Aorta (tissue), 5 donors: ENCODE measurements at regions not wholly inside any gene's neighbourhood (a gene's known extent, or its start where the extent isn't known, plus 50 kb on each side); places are given as distances from the start of the nearest gene placed in this dataset.
A peak's percentile ranks its signal among the peaks of the same experiment; 100 is the strongest.

Experiments
- ATAC-seq: fragments of 200-7000 bp; cut with Tn5 transposase; one replicate; pipeline ENCODE4 v1.9.1; 2022; ENCODE audit warnings: moderate library complexity; ENCODE audit not compliant: low FRiP score
- DNase-seq, 2 donors: peaks; one replicate each; pipeline ENCODE4 v3.0.0-alpha.2; 2020
- H3K27ac ChIP-seq, 2 donors: one replicate each; pipeline ENCODE4 v1.5.1; 2013; ENCODE audit warnings: low read length in 2 of 2, mild to moderate bottlenecking in 2 of 2, moderate library complexity in 2 of 2, control low read depth in 1 of 2, inconsistent platforms in 1 of 2, low read depth in 1 of 2
- H3K27me3 ChIP-seq, 2 donors: one replicate each; pipeline ENCODE4 v1.6.1; 2013; ENCODE audit warnings: control low read depth in 1 of 2, low read length in 1 of 2, mild to moderate bottlenecking in 1 of 2, moderate library complexity in 1 of 2; ENCODE audit not compliant: insufficient read depth in 2 of 2, control insufficient read depth in 1 of 2
- H3K36me3 ChIP-seq, 2 donors: one replicate each; pipeline ENCODE4 v1.6.1; 2013; ENCODE audit warnings: control low read depth in 1 of 2, low read length in 1 of 2, mild to moderate bottlenecking in 1 of 2; ENCODE audit not compliant: insufficient read depth in 2 of 2, control insufficient read depth in 1 of 2
- H3K4me1 ChIP-seq, 2 donors: one replicate each; pipeline ENCODE4 v1.6.1; 2013; ENCODE audit warnings: low read length in 2 of 2, control low read depth in 1 of 2, mild to moderate bottlenecking in 1 of 2, moderate library complexity in 1 of 2; ENCODE audit not compliant: insufficient read depth in 2 of 2, control insufficient read depth in 1 of 2
- H3K4me3 ChIP-seq, 2 donors: one replicate each; pipeline ENCODE4 v1.5.1; 2013; ENCODE audit warnings: low read length in 2 of 2, control low read depth in 1 of 2, mild to moderate bottlenecking in 1 of 2
- H3K9me3 ChIP-seq: one replicate; pipeline ENCODE4 v1.6.1; 2013; ENCODE audit warnings: mild to moderate bottlenecking, low read length; ENCODE audit not compliant: control insufficient read depth
- WGBS, 2 donors: extraction: QIAGEN DNeasy Blood & Tissue Kit; methylation state at CpG; one replicate each; pipeline ENCODE4 v1.1.7; 2013; 5-methylcytosine and 5-hydroxymethylcytosine counted together
- intact Hi-C, 2 donors: fragments of 100-400 bp; cut with DNase I; formaldehyde crosslinking; loops; one replicate each; pipeline versions ENCODE4 v1.14.2 to v1.15.0; 2022
- donor health status: healthy with polysubstance abuse.
- donor health status: Bipolar disorder and iron deficiency.
- donor health status: DM: no; HTN: no; CAD: no.
- donor health status: DM: no; HTN: no; CAD: no.
- donor health status: DM: yes; HTN: yes; CAD: no.

- DNase-seq (no peak), ATAC-seq (no peak)
- Histone ChIP-seq H3K36me3 (no peaks in the 10 kb centered on the region), H3K27me3 (no peaks in the 10 kb centered on the region), H3K27ac (no peak overlapping the region), H3K9me3 (no peaks in the 10 kb centered on the region), H3K4me1 (no peaks in the 10 kb centered on the region), H3K4me3 (no peak overlapping the region)
- intact Hi-C loops = loop anchor here (1.0 to 5.0 kb wide), 2 partner anchors 46 to 235 kb away; no protein-coding TSS in a partner anchor
- WGBS, 2 donors = 86 to 88% methylated on average over 15 of the region's 15 CpGs
These were observed 121.6 kb upstream of the TRIM2 start for GRCh38 chr4:153082322-153083301.

GRCh38 chr4:153083447-153083947, 120.7 kb upstream of the TRIM2 start:
- DNase-seq (no peak), ATAC-seq (peak; percentile 73)
- 19% methylated on average over 7 of the region's 7 CpGs for WGBS, 2 donors
- Histone ChIP-seq H3K27ac (no peak overlapping the region), H3K27me3 (no peaks in the 10 kb centered on the region), H3K4me3 (no peak overlapping the region), H3K36me3 (no peaks in the 10 kb centered on the region), H3K9me3 (no peaks in the 10 kb centered on the region), H3K4me1 (no peaks in the 10 kb centered on the region)
- intact Hi-C loops = loop anchor here (1.0 to 5.0 kb wide), 2 partner anchors 45 to 236 kb away; no protein-coding TSS in a partner anchor

DNA sequence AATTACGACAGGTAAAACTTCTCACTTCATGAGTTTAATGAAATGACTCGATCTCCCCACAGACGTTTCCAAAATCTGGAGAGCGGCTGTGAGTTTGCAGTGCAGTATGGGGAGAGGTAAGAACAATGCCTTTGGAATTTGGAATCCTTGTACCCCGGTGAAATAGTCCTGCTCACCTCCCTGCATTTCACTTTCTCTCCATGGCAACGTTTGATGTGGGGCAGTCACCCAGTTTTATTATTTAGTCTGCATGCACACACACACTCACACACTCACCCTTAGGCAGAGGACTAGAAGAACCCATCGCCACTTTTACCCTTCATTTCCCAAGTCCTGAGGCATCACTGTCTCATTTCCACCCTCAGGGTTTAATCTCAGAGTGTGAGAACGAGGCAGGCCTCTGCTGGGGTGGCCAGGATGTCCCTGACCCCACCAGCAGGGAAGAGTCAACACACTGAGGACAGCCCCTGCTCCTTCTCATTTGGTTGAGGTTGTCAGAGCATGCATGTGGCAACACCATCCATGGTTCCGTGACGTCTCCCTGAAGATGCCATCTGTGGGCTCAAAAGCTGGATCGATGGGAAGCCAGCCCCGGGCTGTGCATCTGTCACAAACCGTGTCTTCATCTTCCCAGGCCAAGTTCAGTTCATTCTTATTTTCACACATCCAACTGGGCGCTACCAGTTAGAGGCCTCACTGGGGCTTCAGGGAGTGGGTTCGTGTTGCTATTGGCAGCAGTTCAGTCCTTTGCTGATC, 119.8 kb upstream of the TRIM2 start:
- WGBS, 2 donors = 90% methylated on average over 15 of the region's 15 CpGs

DNA sequence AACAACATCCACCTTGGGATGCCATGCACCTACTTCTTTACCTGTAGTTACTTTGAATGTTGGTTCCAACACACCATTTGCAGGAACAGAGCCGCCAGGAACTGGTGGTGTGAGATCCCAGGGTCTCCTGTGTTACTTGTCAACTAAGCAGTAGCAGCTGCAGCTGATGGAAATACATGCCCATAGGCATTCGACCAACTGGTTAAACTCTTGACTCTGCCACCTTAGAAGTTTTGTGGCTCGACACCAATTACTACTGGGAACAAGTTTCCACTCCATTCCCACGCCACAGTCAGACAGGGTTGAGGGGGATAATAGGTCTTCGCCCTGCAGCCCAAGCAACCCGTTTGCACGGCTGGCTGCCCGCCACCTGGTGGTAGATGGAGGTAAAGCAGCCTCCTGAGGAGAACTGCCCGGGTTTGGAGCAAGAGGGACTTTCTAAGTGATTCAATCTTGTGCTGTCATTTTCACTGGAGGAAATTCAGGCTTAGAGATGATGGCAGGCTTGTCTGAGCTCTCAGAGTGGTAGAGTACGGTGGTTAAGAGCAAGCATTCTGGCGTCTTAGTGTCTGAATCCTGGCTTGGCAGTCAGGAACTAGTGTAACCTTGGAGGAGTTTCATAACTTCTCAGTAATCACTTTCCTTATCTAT, 119.1 kb upstream of the TRIM2 start:
- Histone ChIP-seq H3K36me3 (no peaks in the 10 kb centered on the region), H3K4me3 (no peak overlapping the region), H3K4me1 (no peaks in the 10 kb centered on the region), H3K9me3 (no peaks in the 10 kb centered on the region), H3K27me3 (no peaks in the 10 kb centered on the region), H3K27ac (no peak overlapping the region)
- DNase-seq (peak; percentile 83 to 94), ATAC-seq (peak; percentile 84)
- 7 to 11% methylated on average over 11 of the region's 11 CpGs for WGBS, 2 donors
- intact Hi-C loops = loop anchor here (2.0 to 5.0 kb wide), 2 partner anchors 238 kb away; no protein-coding TSS in a partner anchor

More for the DNA sequence above, 119.8 kb upstream of the TRIM2 start:
- Histone ChIP-seq H3K4me3 (no peak overlapping the region), H3K36me3 (no peaks in the 10 kb centered on the region), H3K4me1 (no peaks in the 10 kb centered on the region), H3K27ac (no peak overlapping the region), H3K27me3 (no peaks in the 10 kb centered on the region), H3K9me3 (no peaks in the 10 kb centered on the region)
- intact Hi-C loops = loop anchor here (2.0 to 5.0 kb wide), 2 partner anchors 237 to 238 kb away; no protein-coding TSS in a partner anchor
- ATAC-seq = no peak
- no peak for DNase-seq

DNA sequence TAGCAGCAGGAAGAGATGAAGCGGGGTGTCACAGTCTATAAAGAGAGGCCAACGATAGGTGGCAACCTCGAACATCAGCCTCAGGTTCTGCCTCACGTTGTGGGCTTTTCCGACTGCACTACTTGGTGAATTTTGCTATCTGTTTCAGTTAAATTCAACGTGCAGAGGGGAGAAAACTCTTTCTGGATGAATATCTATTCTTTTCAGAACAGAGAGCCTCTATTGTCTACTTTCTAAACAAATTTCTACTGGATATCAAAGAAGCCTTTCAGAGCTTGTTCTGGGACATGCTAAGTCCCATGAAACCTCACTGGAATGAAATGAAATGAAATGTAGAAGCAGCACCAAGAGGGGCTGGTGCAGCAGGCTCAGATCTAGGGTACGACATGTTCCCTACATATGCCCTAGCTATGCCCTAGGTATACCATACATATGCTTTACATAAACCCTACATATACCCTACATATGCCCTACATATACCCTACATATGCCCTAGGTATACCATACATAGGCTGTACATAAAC, 116.5 kb upstream of the TRIM2 start:
- H3K4me1 ChIP-seq = no peaks in the 10 kb centered on the region
- H3K36me3 ChIP-seq = no peaks in the 10 kb centered on the region
- 92 to 96% methylated on average over 7 of the region's 7 CpGs for WGBS, 2 donors
- H3K9me3 ChIP-seq = no peaks in the 10 kb centered on the region
- H3K4me3 ChIP-seq = no peak overlapping the region
- H3K27me3 ChIP-seq = no peaks in the 10 kb centered on the region
- H3K27ac ChIP-seq = no peak overlapping the region
- intact Hi-C loops = no loop called here
- no peak for ATAC-seq
- DNase-seq = no peak

GRCh38 chr4:153089742-153090141, 114.5 kb upstream of the TRIM2 start:
- Histone ChIP-seq H3K27ac (no peak overlapping the region), H3K4me1 (no peaks in the 10 kb centered on the region), H3K36me3 (no peaks in the 10 kb centered on the region), H3K9me3 (peaks cover 2% of the 10 kb centered on the region), H3K27me3 (no peaks in the 10 kb centered on the region), H3K4me3 (no peak overlapping the region)
- WGBS, 2 donors = 81 to 82% methylated on average over 7 of the region's 7 CpGs
- ATAC-seq = no peak
- DNase-seq = no peak
- intact Hi-C loops = no loop called here

GRCh38 chr4:153090181-153090580, 114.1 kb upstream of the TRIM2 start:
- H3K4me3 ChIP-seq = no peak overlapping the region
- H3K27ac ChIP-seq = no peak overlapping the region
- 78 to 84% methylated on average over 2 of the region's 2 CpGs for WGBS, 2 donors

More at GRCh38 chr4:153090181-153090580, 114.1 kb upstream of the TRIM2 start:
- H3K36me3 ChIP-seq = no peaks in the 10 kb centered on the region
- intact Hi-C loops = no loop called here
- ATAC-seq = no peak
- no peaks in the 10 kb centered on the region for H3K27me3 ChIP-seq
- H3K4me1 ChIP-seq = no peaks in the 10 kb centered on the region
- H3K9me3 ChIP-seq = peaks cover 2% of the 10 kb centered on the region
- DNase-seq = no peak
